Gastroesophageal sphincter (tissue), 3 donors: ENCODE measurements at regions not wholly inside any gene's neighbourhood (a gene's known extent, or its start where the extent isn't known, plus 50 kb on each side); places are given as distances from the start of the nearest gene placed in this dataset.

Source experiments
- EP300 ChIP-seq: sonication (generic); formaldehyde crosslinking; IDR thresholded peaks from one replicate; pipeline ENCODE4 v1.6.1; 2017; ENCODE audit warnings: antibody characterized with exemption, mild to moderate bottlenecking
- POLR2A ChIP-seq, 2 donors: fragments of 450-650 bp; IDR thresholded peaks; one replicate each; pipeline ENCODE4 v1.6.1; 2017; ENCODE audit warnings: antibody characterized with exemption in 2 of 2, mild to moderate bottlenecking in 2 of 2, moderate library complexity in 1 of 2
- POLR2AphosphoS5 ChIP-seq: sonication (generic); formaldehyde crosslinking; IDR thresholded peaks from one replicate; pipeline ENCODE4 v1.6.1; 2017; ENCODE audit warnings: antibody characterized with exemption
- TF ChIP-seq, protein P1 (sequence below), 4 experiments: fragments of 200-600 bp in 2 of 4; fragments of 450-650 bp in 2 of 4; sonication (generic) in 1 of 4; IDR thresholded peaks; one replicate each; pipeline ENCODE4 v1.5.1; 2017 to 2019; ENCODE audit warnings: antibody characterized with exemption in 4 of 4, mild to moderate bottlenecking in 2 of 4, moderate library complexity in 2 of 4

DNA sequence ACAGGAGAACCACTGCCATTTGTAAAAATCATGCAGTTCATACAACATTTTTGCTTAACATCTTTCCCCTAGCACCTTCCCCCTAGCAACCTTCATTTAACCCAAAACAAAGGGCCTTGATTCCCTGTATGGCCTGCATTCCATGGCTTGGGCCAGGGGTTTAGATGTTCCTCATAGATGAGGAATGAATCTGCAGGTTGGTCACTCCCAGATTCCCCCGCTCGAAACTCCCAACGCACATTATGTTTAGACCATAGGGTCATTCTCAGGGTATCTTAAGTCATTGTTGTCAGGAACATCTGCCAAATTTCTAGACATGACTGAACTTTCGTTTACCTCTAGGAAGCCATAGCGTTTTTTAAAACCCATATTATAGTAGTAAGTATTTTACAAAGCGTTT lies 282.2 kb upstream of the VLDLR start:
- TF ChIP-seq, protein P1, sequence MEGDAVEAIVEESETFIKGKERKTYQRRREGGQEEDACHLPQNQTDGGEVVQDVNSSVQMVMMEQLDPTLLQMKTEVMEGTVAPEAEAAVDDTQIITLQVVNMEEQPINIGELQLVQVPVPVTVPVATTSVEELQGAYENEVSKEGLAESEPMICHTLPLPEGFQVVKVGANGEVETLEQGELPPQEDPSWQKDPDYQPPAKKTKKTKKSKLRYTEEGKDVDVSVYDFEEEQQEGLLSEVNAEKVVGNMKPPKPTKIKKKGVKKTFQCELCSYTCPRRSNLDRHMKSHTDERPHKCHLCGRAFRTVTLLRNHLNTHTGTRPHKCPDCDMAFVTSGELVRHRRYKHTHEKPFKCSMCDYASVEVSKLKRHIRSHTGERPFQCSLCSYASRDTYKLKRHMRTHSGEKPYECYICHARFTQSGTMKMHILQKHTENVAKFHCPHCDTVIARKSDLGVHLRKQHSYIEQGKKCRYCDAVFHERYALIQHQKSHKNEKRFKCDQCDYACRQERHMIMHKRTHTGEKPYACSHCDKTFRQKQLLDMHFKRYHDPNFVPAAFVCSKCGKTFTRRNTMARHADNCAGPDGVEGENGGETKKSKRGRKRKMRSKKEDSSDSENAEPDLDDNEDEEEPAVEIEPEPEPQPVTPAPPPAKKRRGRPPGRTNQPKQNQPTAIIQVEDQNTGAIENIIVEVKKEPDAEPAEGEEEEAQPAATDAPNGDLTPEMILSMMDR (IDR thresholded peaks at IDR 0.05) = no peak
- TF ChIP-seq POLR2AphosphoS5 (no peak), POLR2A (IDR thresholded peaks at IDR 0.05) (no peak), EP300 (no peak)
